ENCODE measurements at regions not wholly inside any gene's neighbourhood (a gene's known extent, or its start where the extent isn't known, plus 50 kb on each side); places are given as distances from the start of the nearest gene placed in this dataset.

GRCh38 chr2:217673627-217674026 lies 329.2 kb downstream of the TNS1 start:
- Mint-ChIP-seq H3K4me3 (no peak overlapping the region), H3K27ac (no peak overlapping the region), H3K36me3 (ENCODE audit: low read depth) (no peaks in the 10 kb centered on the region), H3K27me3 (no peaks in the 10 kb centered on the region), H3K4me1 (no peaks in the 10 kb centered on the region)
- ATAC-seq, result no peak
- DNase-seq, result no peak
- H3K9me3 ChIP-seq (ENCODE audit: control insufficient read depth, low read length, poor library complexity, severe bottlenecking), result no peaks in the 10 kb centered on the region

GRCh38 chr2:217672472-217672871 lies 330.3 kb downstream of the TNS1 start:
- DNase-seq, result no peak
- Mint-ChIP-seq H3K36me3 (ENCODE audit: low read depth) (peaks cover 2% of the 10 kb centered on the region), H3K4me1 (no peaks in the 10 kb centered on the region), H3K27ac (no peak overlapping the region), H3K27me3 (no peaks in the 10 kb centered on the region), H3K4me3 (no peak overlapping the region)
- no peaks in the 10 kb centered on the region for H3K9me3 ChIP-seq (ENCODE audit: control insufficient read depth, low read length, poor library complexity, severe bottlenecking)
- no peak for ATAC-seq

- no peak overlapping the region for H3K27ac Mint-ChIP-seq
- no peak for ATAC-seq
- no peaks in the 10 kb centered on the region for H3K4me1 Mint-ChIP-seq
- no peaks in the 10 kb centered on the region for H3K9me3 ChIP-seq (ENCODE audit: control insufficient read depth, low read length, poor library complexity, severe bottlenecking)
- H3K4me3 Mint-ChIP-seq, result no peak overlapping the region
- no peak for DNase-seq
- H3K27me3 Mint-ChIP-seq, result no peaks in the 10 kb centered on the region
- H3K36me3 Mint-ChIP-seq (ENCODE audit: low read depth), result peaks cover 2% of the 10 kb centered on the region
These were observed 330.9 kb downstream of the TNS1 start for GRCh38 chr2:217671871-217672270.

- H3K4me1 Mint-ChIP-seq, result no peaks in the 10 kb centered on the region
- no peaks in the 10 kb centered on the region for H3K27me3 Mint-ChIP-seq
- H3K4me3 Mint-ChIP-seq, result no peak overlapping the region
These were observed 331.7 kb downstream of the TNS1 start for GRCh38 chr2:217671075-217671474.

GRCh38 chr2:217669831-217670230 lies 333.0 kb downstream of the TNS1 start:
- H3K27ac Mint-ChIP-seq, result no peak overlapping the region
- DNase-seq, result no peak
- no peak for ATAC-seq
- no peaks in the 10 kb centered on the region for H3K9me3 ChIP-seq (ENCODE audit: control insufficient read depth, low read length, poor library complexity, severe bottlenecking)
- no peaks in the 10 kb centered on the region for H3K4me1 Mint-ChIP-seq
- H3K4me3 Mint-ChIP-seq, result no peak overlapping the region
- H3K27me3 Mint-ChIP-seq, result no peaks in the 10 kb centered on the region
- H3K36me3 Mint-ChIP-seq (ENCODE audit: low read depth), result peaks cover 2% of the 10 kb centered on the region

More at GRCh38 chr2:217671075-217671474, 331.7 kb downstream of the TNS1 start:
- Mint-ChIP-seq H3K27ac (no peak overlapping the region), H3K36me3 (ENCODE audit: low read depth) (peaks cover 2% of the 10 kb centered on the region)
- DNase-seq (no peak), ATAC-seq (no peak)
- no peaks in the 10 kb centered on the region for H3K9me3 ChIP-seq (ENCODE audit: control insufficient read depth, low read length, poor library complexity, severe bottlenecking)

GRCh38 chr2:217667512-217667911 lies 335.3 kb downstream of the TNS1 start:
- DNase-seq (no peak), ATAC-seq (no peak)
- H3K36me3 Mint-ChIP-seq (ENCODE audit: low read depth), result peaks cover 4% of the 10 kb centered on the region
- H3K27ac Mint-ChIP-seq, result no peak overlapping the region
- no peaks in the 10 kb centered on the region for H3K27me3 Mint-ChIP-seq
- H3K4me1 Mint-ChIP-seq, result no peaks in the 10 kb centered on the region
- no peak overlapping the region for H3K4me3 Mint-ChIP-seq
- H3K9me3 ChIP-seq (ENCODE audit: control insufficient read depth, low read length, poor library complexity, severe bottlenecking), result no peaks in the 10 kb centered on the region

GRCh38 chr2:217667035-217667434 lies 335.8 kb downstream of the TNS1 start:
- H3K9me3 ChIP-seq (ENCODE audit: control insufficient read depth, low read length, poor library complexity, severe bottlenecking), result no peaks in the 10 kb centered on the region
- ATAC-seq (no peak), DNase-seq (no peak)
- Mint-ChIP-seq H3K27ac (no peak overlapping the region), H3K27me3 (no peaks in the 10 kb centered on the region), H3K4me1 (no peaks in the 10 kb centered on the region), H3K4me3 (no peak overlapping the region), H3K36me3 (ENCODE audit: low read depth) (peaks cover 4% of the 10 kb centered on the region)

GRCh38 chr2:217666338-217666737 lies 336.5 kb downstream of the TNS1 start:
- ATAC-seq (no peak), DNase-seq (no peak)
- Mint-ChIP-seq H3K27me3 (no peaks in the 10 kb centered on the region), H3K36me3 (ENCODE audit: low read depth) (peaks cover 4% of the 10 kb centered on the region), H3K4me3 (no peak overlapping the region), H3K27ac (no peak overlapping the region), H3K4me1 (no peaks in the 10 kb centered on the region)
- H3K9me3 ChIP-seq (ENCODE audit: control insufficient read depth, low read length, poor library complexity, severe bottlenecking), result no peaks in the 10 kb centered on the region

- no peaks in the 10 kb centered on the region for H3K27me3 Mint-ChIP-seq
- no peak for DNase-seq
- H3K36me3 Mint-ChIP-seq (ENCODE audit: low read depth), result peaks cover 4% of the 10 kb centered on the region
- H3K4me3 Mint-ChIP-seq, result no peak overlapping the region
- no peaks in the 10 kb centered on the region for H3K4me1 Mint-ChIP-seq
- no peak for ATAC-seq
- no peaks in the 10 kb centered on the region for H3K9me3 ChIP-seq (ENCODE audit: control insufficient read depth, low read length, poor library complexity, severe bottlenecking)
- no peak overlapping the region for H3K27ac Mint-ChIP-seq
These were observed 338.0 kb downstream of the TNS1 start for GRCh38 chr2:217664761-217665160.

GRCh38 chr2:217662984-217663602 lies 339.7 kb downstream of the TNS1 start:
- no peak overlapping the region for H3K27ac Mint-ChIP-seq
- H3K27me3 Mint-ChIP-seq, result no peaks in the 10 kb centered on the region
- no peak for DNase-seq
- no peaks in the 10 kb centered on the region for H3K4me1 Mint-ChIP-seq
- no peak for ATAC-seq
- H3K36me3 Mint-ChIP-seq (ENCODE audit: low read depth), result peaks cover 4% of the 10 kb centered on the region
- H3K9me3 ChIP-seq (ENCODE audit: control insufficient read depth, low read length, poor library complexity, severe bottlenecking), result no peaks in the 10 kb centered on the region
- no peak overlapping the region for H3K4me3 Mint-ChIP-seq

GRCh38 chr2:217661378-217661777 lies 341.4 kb downstream of the TNS1 start:
- H3K27me3 Mint-ChIP-seq, result peaks cover 12% of the 10 kb centered on the region
- DNase-seq (no peak), ATAC-seq (no peak)
- no peaks in the 10 kb centered on the region for H3K9me3 ChIP-seq (ENCODE audit: control insufficient read depth, low read length, poor library complexity, severe bottlenecking)
- no peak overlapping the region for H3K27ac Mint-ChIP-seq
- no peak overlapping the region for H3K4me3 Mint-ChIP-seq
- H3K4me1 Mint-ChIP-seq, result no peaks in the 10 kb centered on the region
- H3K36me3 Mint-ChIP-seq (ENCODE audit: low read depth), result peaks cover 2% of the 10 kb centered on the region

- no peak for DNase-seq
- no peaks in the 10 kb centered on the region for H3K9me3 ChIP-seq (ENCODE audit: control insufficient read depth, low read length, poor library complexity, severe bottlenecking)
- peaks cover 2% of the 10 kb centered on the region for H3K36me3 Mint-ChIP-seq (ENCODE audit: low read depth)
- H3K27me3 Mint-ChIP-seq, result peaks cover 12% of the 10 kb centered on the region
- no peak overlapping the region for H3K4me3 Mint-ChIP-seq
- H3K4me1 Mint-ChIP-seq, result no peaks in the 10 kb centered on the region
- H3K27ac Mint-ChIP-seq, result no peak overlapping the region
- no peak for ATAC-seq
These were observed 342.4 kb downstream of the TNS1 start for GRCh38 chr2:217660423-217660822.

GRCh38 chr2:217658806-217659205 lies 344.0 kb downstream of the TNS1 start:
- no peak for ATAC-seq
- no peaks in the 10 kb centered on the region for H3K36me3 Mint-ChIP-seq (ENCODE audit: low read depth)

GRCh38 chr2:217657252-217657651 lies 345.5 kb downstream of the TNS1 start:
- H3K27me3 Mint-ChIP-seq, result peaks cover 17% of the 10 kb centered on the region
- no peak for DNase-seq
- no peaks in the 10 kb centered on the region for H3K9me3 ChIP-seq (ENCODE audit: control insufficient read depth, low read length, poor library complexity, severe bottlenecking)
- H3K27ac Mint-ChIP-seq, result no peak overlapping the region
- no peak overlapping the region for H3K4me3 Mint-ChIP-seq
- H3K36me3 Mint-ChIP-seq (ENCODE audit: low read depth), result no peaks in the 10 kb centered on the region
- H3K4me1 Mint-ChIP-seq, result no peaks in the 10 kb centered on the region
- ATAC-seq, result no peak

More at GRCh38 chr2:217658806-217659205, 344.0 kb downstream of the TNS1 start:
- Mint-ChIP-seq H3K4me3 (no peak overlapping the region), H3K27ac (no peak overlapping the region), H3K4me1 (no peaks in the 10 kb centered on the region), H3K27me3 (peaks cover 12% of the 10 kb centered on the region)
- no peak for DNase-seq
- no peaks in the 10 kb centered on the region for H3K9me3 ChIP-seq (ENCODE audit: control insufficient read depth, low read length, poor library complexity, severe bottlenecking)
